ENCODE measurements at regions not wholly inside any gene's neighbourhood (a gene's known extent, or its start where the extent isn't known, plus 50 kb on each side); places are given as distances from the start of the nearest gene placed in this dataset.

GRCh38 chr2:365367-366275 lies 77.7 kb upstream of the ALKAL2 start:
- H3K9me3 ChIP-seq = no peaks in the 10 kb centered on the region
- H3K4me3 ChIP-seq = no peak overlapping the region
- intact Hi-C loops (cut with DNase I) = no loop called here
- no peak for TF ChIP-seq POLR2AphosphoS5 (IDR thresholded peaks at IDR 0.05; ENCODE audit: insufficient read depth in 1 of 2, low read depth in 1 of 2)
- no peak for TF ChIP-seq CTCF (IDR thresholded peaks at IDR 0.05)
- no peak for TF ChIP-seq POLR2A (IDR thresholded peaks at IDR 0.05)
- H3K27me3 ChIP-seq = no peaks in the 10 kb centered on the region
- H3K27ac ChIP-seq = no peak overlapping the region
- no peaks in the 10 kb centered on the region for H3K4me1 ChIP-seq
- no peaks in the 10 kb centered on the region for H3K36me3 ChIP-seq
- DNase-seq (ENCODE audit: extremely low spot score in 2 of 2) = no peak

- TF ChIP-seq POLR2A (IDR thresholded peaks at IDR 0.05) (no peak), CTCF (IDR thresholded peaks at IDR 0.05) (no peak), POLR2AphosphoS5 (IDR thresholded peaks at IDR 0.05; ENCODE audit: insufficient read depth in 1 of 2, low read depth in 1 of 2) (no peak)
- Histone ChIP-seq H3K27me3 (no peaks in the 10 kb centered on the region), H3K4me1 (no peaks in the 10 kb centered on the region), H3K4me3 (no peak overlapping the region), H3K27ac (no peak overlapping the region), H3K9me3 (no peaks in the 10 kb centered on the region), H3K36me3 (no peaks in the 10 kb centered on the region)
- intact Hi-C loops (cut with DNase I) = no loop called here
- peak in 1 of 2 donors; percentile 67 for DNase-seq (ENCODE audit: extremely low spot score in 2 of 2)
Observed at GRCh38 chr2:363824-364470, 76.1 kb upstream of the ALKAL2 start.

GRCh38 chr2:362924-363323 lies 75.0 kb upstream of the ALKAL2 start:
- H3K4me1 ChIP-seq = no peaks in the 10 kb centered on the region
- H3K9me3 ChIP-seq = no peaks in the 10 kb centered on the region
- intact Hi-C loops (cut with DNase I) = no loop called here
- H3K27ac ChIP-seq = no peak overlapping the region
- DNase-seq (ENCODE audit: extremely low spot score in 2 of 2) = no peak
- H3K27me3 ChIP-seq = no peaks in the 10 kb centered on the region
- TF ChIP-seq CTCF (IDR thresholded peaks at IDR 0.05) = no peak
- no peak for TF ChIP-seq POLR2A (IDR thresholded peaks at IDR 0.05)
- TF ChIP-seq POLR2AphosphoS5 (IDR thresholded peaks at IDR 0.05; ENCODE audit: insufficient read depth in 1 of 2, low read depth in 1 of 2) = no peak
- H3K4me3 ChIP-seq = no peak overlapping the region
- H3K36me3 ChIP-seq = no peaks in the 10 kb centered on the region

- H3K36me3 ChIP-seq = no peaks in the 10 kb centered on the region
Observed at GRCh38 chr2:360124-360523, 72.2 kb upstream of the ALKAL2 start.

More at GRCh38 chr2:360124-360523, 72.2 kb upstream of the ALKAL2 start:
- Histone ChIP-seq H3K4me1 (no peaks in the 10 kb centered on the region), H3K4me3 (no peak overlapping the region), H3K27ac (no peak overlapping the region), H3K27me3 (no peaks in the 10 kb centered on the region), H3K9me3 (no peaks in the 10 kb centered on the region)
- no peak for DNase-seq (ENCODE audit: extremely low spot score in 2 of 2)
- no peak for TF ChIP-seq POLR2A (IDR thresholded peaks at IDR 0.05)
- TF ChIP-seq POLR2AphosphoS5 (IDR thresholded peaks at IDR 0.05; ENCODE audit: insufficient read depth in 1 of 2, low read depth in 1 of 2) = no peak
- TF ChIP-seq CTCF (IDR thresholded peaks at IDR 0.05) = no peak
- intact Hi-C loops (cut with DNase I) = no loop called here

Measured in vagina (tissue), 2 donors.